ENCODE measurements at regions not wholly inside any gene's neighbourhood (a gene's known extent, or its start where the extent isn't known, plus 50 kb on each side); places are given as distances from the start of the nearest gene placed in this dataset.

- ATAC-seq (ENCODE audit: low read depth) = peak; percentile 11
- peak overlapping the region; percentile 99 for H3K27ac ChIP-seq (ENCODE audit: poor library complexity, severe bottlenecking)
These were observed 91.2 kb downstream of the RFLNA start for GRCh38 chr12:124386059-124386458.

GRCh38 chr12:124385219-124385969, 90.5 kb downstream of the RFLNA start:
- peak; percentile 92 for DNase-seq (ENCODE audit: low spot score)
- no peak overlapping the region for H3K4me3 ChIP-seq (ENCODE audit: severe bottlenecking)
- ATAC-seq (ENCODE audit: low read depth) = peak; percentile 51
- no peaks in the 10 kb centered on the region for H3K27me3 ChIP-seq (ENCODE audit: insufficient read depth, poor library complexity, severe bottlenecking)
- H3K27ac ChIP-seq (ENCODE audit: poor library complexity, severe bottlenecking) = peak overlapping the region; percentile 99
- no peak for TF ChIP-seq CTCF (IDR thresholded peaks at IDR 0.05; ENCODE audit: poor library complexity, severe bottlenecking)
- peaks cover 55% of the 10 kb centered on the region for H3K36me3 ChIP-seq (ENCODE audit: low read depth)
- H3K4me1 ChIP-seq (ENCODE audit: insufficient read depth, poor library complexity, severe bottlenecking) = peaks cover 53% of the 10 kb centered on the region
- H3K9me3 ChIP-seq (ENCODE audit: severe bottlenecking) = no peaks in the 10 kb centered on the region

More at GRCh38 chr12:124386059-124386458, 91.2 kb downstream of the RFLNA start:
- H3K9me3 ChIP-seq (ENCODE audit: severe bottlenecking) = no peaks in the 10 kb centered on the region
- H3K4me3 ChIP-seq (ENCODE audit: severe bottlenecking) = peak overlapping the region; percentile 57
- peaks cover 48% of the 10 kb centered on the region for H3K36me3 ChIP-seq (ENCODE audit: low read depth)
- no peak for TF ChIP-seq CTCF (IDR thresholded peaks at IDR 0.05; ENCODE audit: poor library complexity, severe bottlenecking)
- H3K27me3 ChIP-seq (ENCODE audit: insufficient read depth, poor library complexity, severe bottlenecking) = no peaks in the 10 kb centered on the region
- peaks cover 52% of the 10 kb centered on the region for H3K4me1 ChIP-seq (ENCODE audit: insufficient read depth, poor library complexity, severe bottlenecking)
- DNase-seq (ENCODE audit: low spot score) = no peak

GRCh38 chr12:124384299-124384894, 89.5 kb downstream of the RFLNA start:
- ATAC-seq (ENCODE audit: low read depth) = no peak
- H3K4me3 ChIP-seq (ENCODE audit: severe bottlenecking) = no peak overlapping the region
- H3K4me1 ChIP-seq (ENCODE audit: insufficient read depth, poor library complexity, severe bottlenecking) = peaks cover 52% of the 10 kb centered on the region
- peaks cover 65% of the 10 kb centered on the region for H3K36me3 ChIP-seq (ENCODE audit: low read depth)
- no peaks in the 10 kb centered on the region for H3K27me3 ChIP-seq (ENCODE audit: insufficient read depth, poor library complexity, severe bottlenecking)
- DNase-seq (ENCODE audit: low spot score) = no peak
- no peak for TF ChIP-seq CTCF (IDR thresholded peaks at IDR 0.05; ENCODE audit: poor library complexity, severe bottlenecking)
- H3K9me3 ChIP-seq (ENCODE audit: severe bottlenecking) = no peaks in the 10 kb centered on the region
- H3K27ac ChIP-seq (ENCODE audit: poor library complexity, severe bottlenecking) = peak overlapping the region; percentile 99

GRCh38 chr12:124383028-124383427, 88.1 kb downstream of the RFLNA start:
- peaks cover 78% of the 10 kb centered on the region for H3K36me3 ChIP-seq (ENCODE audit: low read depth)
- H3K4me1 ChIP-seq (ENCODE audit: insufficient read depth, poor library complexity, severe bottlenecking) = peaks cover 52% of the 10 kb centered on the region
- no peak for ATAC-seq (ENCODE audit: low read depth)

More at GRCh38 chr12:124383028-124383427, 88.1 kb downstream of the RFLNA start:
- TF ChIP-seq CTCF (IDR thresholded peaks at IDR 0.05; ENCODE audit: poor library complexity, severe bottlenecking) = no peak
- Histone ChIP-seq H3K27ac (ENCODE audit: poor library complexity, severe bottlenecking) (peak overlapping the region; percentile 99), H3K4me3 (ENCODE audit: severe bottlenecking) (no peak overlapping the region), H3K9me3 (ENCODE audit: severe bottlenecking) (no peaks in the 10 kb centered on the region), H3K27me3 (ENCODE audit: insufficient read depth, poor library complexity, severe bottlenecking) (no peaks in the 10 kb centered on the region)
- no peak for DNase-seq (ENCODE audit: low spot score)

Data from RWPE2 (cell line).